ENCODE measurements at regions not wholly inside any gene's neighbourhood (a gene's known extent, or its start where the extent isn't known, plus 50 kb on each side); places are given as distances from the start of the nearest gene placed in this dataset.

DNA sequence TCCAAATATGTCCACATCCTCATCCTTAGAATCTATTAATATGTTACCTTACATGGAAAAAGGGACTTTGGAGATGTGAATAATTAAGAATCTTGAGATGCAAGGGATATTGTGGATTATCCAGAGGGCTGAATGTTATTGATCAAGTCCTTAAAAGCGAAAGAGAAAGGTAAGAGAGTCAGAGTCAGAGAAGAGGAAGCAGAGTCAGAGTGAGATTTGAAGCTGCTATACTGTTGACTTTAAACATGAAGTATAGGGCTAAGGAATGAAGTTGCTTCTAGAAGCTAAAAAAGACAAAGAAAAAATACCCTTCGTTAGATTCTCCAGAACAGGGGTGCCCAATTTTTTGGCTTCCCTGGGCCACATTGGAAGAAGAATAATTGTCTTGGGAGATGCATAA is 627.2 kb upstream of the SLITRK6 start:
- H3K4me3 ChIP-seq (ENCODE audit: low read length in 3 of 3) = no peak overlapping the region
- H3K27me3 ChIP-seq (ENCODE audit: control insufficient read depth, insufficient read depth, low read length) = no peaks in the 10 kb centered on the region
- no peak overlapping the region for H3K9ac ChIP-seq (ENCODE audit: low read length in 3 of 3)
- DNase-seq = no peak
- intact Hi-C loops (cut with DNase I) = no loop called here
- H3K4me1 ChIP-seq (ENCODE audit: control insufficient read depth in 2 of 3, insufficient read depth in 2 of 3, low read depth in 1 of 3, low read length in 3 of 3) = no peaks in the 10 kb centered on the region
- no peak for FAIRE-seq
- H3K9me3 ChIP-seq (ENCODE audit: control insufficient read depth in 2 of 3, insufficient read depth in 1 of 3, low read length in 3 of 3) = peaks cover 0 to 4% (median 4%) of the 10 kb centered on the region in 3 donors
- H3K27ac ChIP-seq (ENCODE audit: low read depth in 2 of 2, low read length in 2 of 2) = no peak overlapping the region
- no peaks in the 10 kb centered on the region for H3K36me3 ChIP-seq (ENCODE audit: control insufficient read depth in 2 of 3, insufficient read depth in 3 of 3, low read length in 3 of 3)
- TF ChIP-seq CTCF (IDR thresholded peaks at IDR 0.05; ENCODE audit: borderline replicate concordance, extremely low read depth, insufficient read depth) = no peak

- intact Hi-C loops (cut with DNase I) = no loop called here
- TF ChIP-seq CTCF (IDR thresholded peaks at IDR 0.05; ENCODE audit: borderline replicate concordance, extremely low read depth, insufficient read depth) = no peak
- FAIRE-seq = no peak
These were observed 630.5 kb upstream of the SLITRK6 start for GRCh38 chr13:86429756-86430155.

DNA sequence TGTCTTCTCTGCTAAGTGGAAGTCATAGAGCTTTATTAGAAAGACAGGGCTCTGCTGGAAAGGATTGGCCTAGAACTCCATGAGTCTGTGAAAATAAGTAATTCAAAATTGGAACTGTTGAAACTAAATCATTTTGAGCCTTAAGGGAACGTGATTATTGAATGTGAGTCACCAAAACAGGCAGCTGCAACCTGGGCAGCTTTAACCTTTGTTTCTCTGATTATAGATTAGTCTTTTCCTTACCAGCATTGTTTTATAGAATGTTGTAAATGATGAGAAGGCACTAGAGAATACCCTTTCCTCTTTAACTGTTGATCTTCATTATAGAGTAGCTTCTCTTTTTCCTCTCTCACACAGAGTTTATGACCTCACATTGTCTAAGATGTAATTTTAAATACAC is 638.8 kb upstream of the SLITRK6 start:
- FAIRE-seq = no peak
- intact Hi-C loops (cut with DNase I) = no loop called here

More at GRCh38 chr13:86429756-86430155, 630.5 kb upstream of the SLITRK6 start:
- H3K4me3 ChIP-seq (ENCODE audit: low read length in 3 of 3) = no peak overlapping the region
- H3K9me3 ChIP-seq (ENCODE audit: control insufficient read depth in 2 of 3, insufficient read depth in 1 of 3, low read length in 3 of 3) = peaks cover 0 to 10% (median 4%) of the 10 kb centered on the region in 3 donors
- no peak overlapping the region for H3K27ac ChIP-seq (ENCODE audit: low read depth in 2 of 2, low read length in 2 of 2)
- H3K9ac ChIP-seq (ENCODE audit: low read length in 3 of 3) = no peak overlapping the region
- H3K4me1 ChIP-seq (ENCODE audit: control insufficient read depth in 2 of 3, insufficient read depth in 2 of 3, low read depth in 1 of 3, low read length in 3 of 3) = no peaks in the 10 kb centered on the region
- H3K36me3 ChIP-seq (ENCODE audit: control insufficient read depth in 2 of 3, insufficient read depth in 3 of 3, low read length in 3 of 3) = no peaks in the 10 kb centered on the region
- no peak for DNase-seq
- no peaks in the 10 kb centered on the region for H3K27me3 ChIP-seq (ENCODE audit: control insufficient read depth, insufficient read depth, low read length)

More for the DNA sequence above, 638.8 kb upstream of the SLITRK6 start:
- DNase-seq = no peak
- H3K27ac ChIP-seq (ENCODE audit: low read depth in 2 of 2, low read length in 2 of 2) = no peak overlapping the region
- no peaks in the 10 kb centered on the region for H3K4me1 ChIP-seq (ENCODE audit: control insufficient read depth in 2 of 3, insufficient read depth in 2 of 3, low read depth in 1 of 3, low read length in 3 of 3)
- H3K9me3 ChIP-seq (ENCODE audit: control insufficient read depth in 2 of 3, insufficient read depth in 1 of 3, low read length in 3 of 3) = peaks cover 0 to 3% (median 0%) of the 10 kb centered on the region in 3 donors
- H3K4me3 ChIP-seq (ENCODE audit: low read length in 3 of 3) = no peak overlapping the region
- no peaks in the 10 kb centered on the region for H3K27me3 ChIP-seq (ENCODE audit: control insufficient read depth, insufficient read depth, low read length)
- no peaks in the 10 kb centered on the region for H3K36me3 ChIP-seq (ENCODE audit: control insufficient read depth in 2 of 3, insufficient read depth in 3 of 3, low read length in 3 of 3)
- H3K9ac ChIP-seq (ENCODE audit: low read length in 3 of 3) = no peak overlapping the region
- TF ChIP-seq CTCF (IDR thresholded peaks at IDR 0.05; ENCODE audit: borderline replicate concordance, extremely low read depth, insufficient read depth) = no peak

Data from kidney (tissue), 13 donors.